ENCODE measurements at regions not wholly inside any gene's neighbourhood (a gene's known extent, or its start where the extent isn't known, plus 50 kb on each side); places are given as distances from the start of the nearest gene placed in this dataset.
A peak's percentile ranks its signal among the peaks of the same experiment; 100 is the strongest.
"Not testable (repeated sequence)": the region's sequence is repeated elsewhere in the genome, so short reads cannot be mapped to it uniquely, and the experiment has no call there.

GRCh38 chr6:128616342-128616741, 95.9 kb upstream of the PTPRK start:
- Mint-ChIP-seq H3K36me3 (peaks cover 4% of the 10 kb centered on the region), H3K27ac (no peak overlapping the region)

GRCh38 chr6:128606611-128607010, 86.2 kb upstream of the PTPRK start:
- H3K4me3 Mint-ChIP-seq, result no peak overlapping the region
- no peaks in the 10 kb centered on the region for H3K27me3 Mint-ChIP-seq
- no peak overlapping the region for H3K27ac Mint-ChIP-seq
- no peaks in the 10 kb centered on the region for H3K36me3 Mint-ChIP-seq
- H3K9me3 Mint-ChIP-seq (ENCODE audit: low read depth), result peaks cover 3% of the 10 kb centered on the region
- peaks cover 1% of the 10 kb centered on the region for H3K4me1 Mint-ChIP-seq (ENCODE audit: low read depth)

More at GRCh38 chr6:128616342-128616741, 95.9 kb upstream of the PTPRK start:
- peaks cover 14% of the 10 kb centered on the region for H3K9me3 Mint-ChIP-seq (ENCODE audit: low read depth)
- H3K4me3 Mint-ChIP-seq, result no peak overlapping the region
- no peaks in the 10 kb centered on the region for H3K4me1 Mint-ChIP-seq (ENCODE audit: low read depth)
- H3K27me3 Mint-ChIP-seq, result peaks cover 2% of the 10 kb centered on the region

GRCh38 chr6:128605961-128606360, 85.6 kb upstream of the PTPRK start:
- peaks cover 1% of the 10 kb centered on the region for H3K4me1 Mint-ChIP-seq (ENCODE audit: low read depth)
- H3K9me3 Mint-ChIP-seq (ENCODE audit: low read depth), result peaks cover 3% of the 10 kb centered on the region
- H3K27me3 Mint-ChIP-seq, result no peaks in the 10 kb centered on the region
- H3K27ac Mint-ChIP-seq, result no peak overlapping the region
- no peaks in the 10 kb centered on the region for H3K36me3 Mint-ChIP-seq
- no peak overlapping the region for H3K4me3 Mint-ChIP-seq

GRCh38 chr6:128601060-128601459, 80.7 kb upstream of the PTPRK start:
- H3K9me3 Mint-ChIP-seq (ENCODE audit: low read depth), result no peaks in the 10 kb centered on the region
- H3K27ac Mint-ChIP-seq, result no peak overlapping the region
- no peaks in the 10 kb centered on the region for H3K27me3 Mint-ChIP-seq
- H3K36me3 Mint-ChIP-seq, result no peaks in the 10 kb centered on the region
- no peak overlapping the region for H3K4me3 Mint-ChIP-seq
- peaks cover 13% of the 10 kb centered on the region for H3K4me1 Mint-ChIP-seq (ENCODE audit: low read depth)

- Mint-ChIP-seq H3K4me3 (no peak overlapping the region), H3K27me3 (no peaks in the 10 kb centered on the region), H3K4me1 (ENCODE audit: low read depth) (peaks cover 13% of the 10 kb centered on the region), H3K36me3 (no peaks in the 10 kb centered on the region), H3K9me3 (ENCODE audit: low read depth) (no peaks in the 10 kb centered on the region), H3K27ac (no peak overlapping the region)
Measured at GRCh38 chr6:128600397-128600951, 80.1 kb upstream of the PTPRK start.

GRCh38 chr6:128599036-128599435, 78.6 kb upstream of the PTPRK start:
- no peaks in the 10 kb centered on the region for H3K9me3 Mint-ChIP-seq (ENCODE audit: low read depth)
- H3K27me3 Mint-ChIP-seq, result no peaks in the 10 kb centered on the region
- H3K4me3 Mint-ChIP-seq, result no peak overlapping the region
- no peaks in the 10 kb centered on the region for H3K36me3 Mint-ChIP-seq
- no peak overlapping the region for H3K27ac Mint-ChIP-seq
- peaks cover 12% of the 10 kb centered on the region for H3K4me1 Mint-ChIP-seq (ENCODE audit: low read depth)

GRCh38 chr6:128598571-128598970, 78.2 kb upstream of the PTPRK start:
- no peak overlapping the region for H3K4me3 Mint-ChIP-seq
- H3K27ac Mint-ChIP-seq, result peak overlapping the region; percentile 5
- H3K36me3 Mint-ChIP-seq, result no peaks in the 10 kb centered on the region
- H3K9me3 Mint-ChIP-seq (ENCODE audit: low read depth), result no peaks in the 10 kb centered on the region
- peaks cover 12% of the 10 kb centered on the region for H3K4me1 Mint-ChIP-seq (ENCODE audit: low read depth)
- H3K27me3 Mint-ChIP-seq, result no peaks in the 10 kb centered on the region

- Mint-ChIP-seq H3K27me3 (no peaks in the 10 kb centered on the region), H3K36me3 (no peaks in the 10 kb centered on the region), H3K27ac (no peak overlapping the region), H3K4me1 (ENCODE audit: low read depth) (peaks cover 12% of the 10 kb centered on the region), H3K4me3 (no peak overlapping the region), H3K9me3 (ENCODE audit: low read depth) (no peaks in the 10 kb centered on the region)
Measured at GRCh38 chr6:128597956-128598355, 77.6 kb upstream of the PTPRK start.

GRCh38 chr6:128597004-128597403, 76.6 kb upstream of the PTPRK start:
- no peaks in the 10 kb centered on the region for H3K36me3 Mint-ChIP-seq
- H3K4me3 Mint-ChIP-seq, result no peak overlapping the region
- peaks cover 12% of the 10 kb centered on the region for H3K4me1 Mint-ChIP-seq (ENCODE audit: low read depth)
- no peaks in the 10 kb centered on the region for H3K9me3 Mint-ChIP-seq (ENCODE audit: low read depth)
- H3K27me3 Mint-ChIP-seq, result no peaks in the 10 kb centered on the region
- no peak overlapping the region for H3K27ac Mint-ChIP-seq

- Mint-ChIP-seq H3K27ac (no peak overlapping the region), H3K4me3 (no peak overlapping the region), H3K9me3 (ENCODE audit: low read depth) (no peaks in the 10 kb centered on the region), H3K4me1 (ENCODE audit: low read depth) (peaks cover 8% of the 10 kb centered on the region), H3K27me3 (no peaks in the 10 kb centered on the region), H3K36me3 (no peaks in the 10 kb centered on the region)
Measured at GRCh38 chr6:128595544-128595943, 75.1 kb upstream of the PTPRK start.

GRCh38 chr6:128586095-128586494, 65.7 kb upstream of the PTPRK start:
- no peak overlapping the region for H3K27ac Mint-ChIP-seq
- H3K4me3 Mint-ChIP-seq, result no peak overlapping the region
- H3K9me3 Mint-ChIP-seq (ENCODE audit: low read depth), result peaks cover 6% of the 10 kb centered on the region
- no peaks in the 10 kb centered on the region for H3K27me3 Mint-ChIP-seq
- H3K36me3 Mint-ChIP-seq, result peaks cover 6% of the 10 kb centered on the region
- no peaks in the 10 kb centered on the region for H3K4me1 Mint-ChIP-seq (ENCODE audit: low read depth)

- no peaks in the 10 kb centered on the region for H3K9me3 Mint-ChIP-seq (ENCODE audit: low read depth)
- H3K27ac Mint-ChIP-seq, result no peak overlapping the region
- H3K36me3 Mint-ChIP-seq, result no peaks in the 10 kb centered on the region
- H3K27me3 Mint-ChIP-seq, result peaks cover 3% of the 10 kb centered on the region
- peaks cover 8% of the 10 kb centered on the region for H3K4me1 Mint-ChIP-seq (ENCODE audit: low read depth)
- no peak overlapping the region for H3K4me3 Mint-ChIP-seq
Measured at GRCh38 chr6:128580224-128581110, 60.1 kb upstream of the PTPRK start.

- H3K9me3 Mint-ChIP-seq (ENCODE audit: low read depth); H3K27me3 Mint-ChIP-seq; H3K4me3 Mint-ChIP-seq; H3K27ac Mint-ChIP-seq; H3K36me3 Mint-ChIP-seq; H3K4me1 Mint-ChIP-seq (ENCODE audit: low read depth): not testable (repeated sequence)
Measured at GRCh38 chr6:128575254-128575653, 54.9 kb upstream of the PTPRK start.

GRCh38 chr6:128574402-128574801, 54.0 kb upstream of the PTPRK start:
- Mint-ChIP-seq H3K9me3 (ENCODE audit: low read depth) (peaks cover under 1% of the 10 kb centered on the region), H3K4me3 (no peak overlapping the region), H3K36me3 (no peaks in the 10 kb centered on the region), H3K27ac (no peak overlapping the region), H3K4me1 (ENCODE audit: low read depth) (peaks cover 10% of the 10 kb centered on the region), H3K27me3 (no peaks in the 10 kb centered on the region)

GRCh38 chr6:128573036-128573435, 52.6 kb upstream of the PTPRK start:
- Mint-ChIP-seq H3K9me3 (ENCODE audit: low read depth) (peaks cover 7% of the 10 kb centered on the region), H3K27ac (no peak overlapping the region)

GRCh38 chr6:128572294-128572693, 51.9 kb upstream of the PTPRK start:
- Mint-ChIP-seq H3K9me3 (ENCODE audit: low read depth) (peaks cover 7% of the 10 kb centered on the region), H3K4me3 (no peak overlapping the region), H3K4me1 (ENCODE audit: low read depth) (peaks cover 10% of the 10 kb centered on the region), H3K27ac (no peak overlapping the region), H3K36me3 (peaks cover 4% of the 10 kb centered on the region), H3K27me3 (no peaks in the 10 kb centered on the region)

More at GRCh38 chr6:128573036-128573435, 52.6 kb upstream of the PTPRK start:
- H3K4me1 Mint-ChIP-seq (ENCODE audit: low read depth), result peaks cover 10% of the 10 kb centered on the region
- H3K4me3 Mint-ChIP-seq, result no peak overlapping the region
- H3K27me3 Mint-ChIP-seq, result no peaks in the 10 kb centered on the region
- peaks cover 4% of the 10 kb centered on the region for H3K36me3 Mint-ChIP-seq

All from activated naive CD8-positive, alpha-beta T cell (primary cell).